H1 (cell line): ENCODE measurements at regions not wholly inside any gene's neighbourhood (a gene's known extent, or its start where the extent isn't known, plus 50 kb on each side); places are given as distances from the start of the nearest gene placed in this dataset.

Source experiments
- CTCF ChIA-PET: fragments of 300-600 bp; sonication (Branson Sonifier 250); formaldehyde crosslinking; loops from one replicate; lab custom pipeline; 2021; ENCODE audit not compliant: partially characterized antibody; lab: Charles Lee
- POLR2A ChIA-PET: fragments of 300-600 bp; sonication (Branson Sonifier 250); formaldehyde crosslinking; loops from one replicate; lab custom pipeline; 2021; ENCODE audit warnings: inconsistent platforms; ENCODE audit not compliant: partially characterized antibody; lab: Charles Lee
- DNase-seq, 2 experiments: peaks; one replicate each; pipeline versions ENCODE4 v3.0.0 to v3.0.0-alpha.2; 2010 to 2022; ENCODE audit warnings: low spot score in 2 of 2, low read depth in 1 of 2, mixed read lengths in 1 of 2
- FAIRE-seq: peaks from 2 replicates; lab custom pipeline; 2011; peaks lifted over from hg19 to GRCh38; lab: Jason Lieb, UNC
- H2AFZ ChIP-seq: 2 replicates; pipeline ENCODE4 v1.8.1; 2012; ENCODE audit warnings: low read length, inconsistent platforms
- H2AK5ac ChIP-seq: 2 replicates; pipeline ENCODE4 v1.6.1; 2013; ENCODE audit warnings: low read depth, low read length
- H2BK120ac ChIP-seq: replicated peaks from 2 replicates; pipeline ENCODE3; 2013; ENCODE audit warnings: low read depth, low read length, inconsistent platforms
- H2BK12ac ChIP-seq: 2 replicates; pipeline ENCODE4 v1.6.1; 2013; ENCODE audit warnings: low read depth, low read length
- H2BK15ac ChIP-seq: 2 replicates; pipeline ENCODE4 v1.6.1; 2013; ENCODE audit warnings: low read length
- H2BK20ac ChIP-seq: 2 replicates; pipeline ENCODE4 v1.6.1; 2013; ENCODE audit warnings: low read length
- H2BK5ac ChIP-seq: 2 replicates; pipeline ENCODE4 v1.6.1; 2013; ENCODE audit warnings: low read depth, low read length
- H3K14ac ChIP-seq: 2 replicates; pipeline ENCODE4 v1.6.1; 2013; ENCODE audit warnings: inconsistent platforms; ENCODE audit not compliant: insufficient read length
- H3K18ac ChIP-seq: 2 replicates; pipeline ENCODE4 v1.6.1; 2013; ENCODE audit warnings: low read length; ENCODE audit errors: extremely low read depth
- H3K23ac ChIP-seq: 2 replicates; pipeline ENCODE4 v1.6.1; 2013; ENCODE audit warnings: inconsistent platforms; ENCODE audit not compliant: insufficient read length
- H3K23me2 ChIP-seq: 2 replicates; pipeline ENCODE4 v1.6.1; 2013; ENCODE audit warnings: low read depth, low read length
- H3K27ac ChIP-seq: 2 replicates; pipeline ENCODE4 v1.6.1; 2011; ENCODE audit warnings: low read depth, low read length, inconsistent platforms
- H3K27me3 ChIP-seq, 4 experiments: replicated peaks in 1 of 4; 1 replicate in 1 of 4; 2 replicates in 3 of 4; pipeline versions ENCODE4 v1.6.1 to v1.8.1; 2011 to 2013; ENCODE audit warnings: low read length in 3 of 4, mild to moderate bottlenecking in 3 of 4, inconsistent platforms in 2 of 4, mixed read lengths in 2 of 4, moderate library complexity in 1 of 4; ENCODE audit not compliant: control insufficient read depth in 3 of 4, insufficient read depth in 3 of 4; ENCODE audit errors: extremely low read depth in 1 of 4
- H3K36me3 ChIP-seq, 4 experiments: 2 replicates each; pipeline versions ENCODE4 v1.6.1 to v1.8.1; 2011 to 2013; ENCODE audit warnings: mild to moderate bottlenecking in 4 of 4, low read length in 3 of 4, moderate library complexity in 2 of 4, control low read depth in 1 of 4, inconsistent platforms in 1 of 4; ENCODE audit not compliant: insufficient read depth in 4 of 4, control insufficient read depth in 2 of 4
- H3K4ac ChIP-seq: replicated peaks from 2 replicates; pipeline ENCODE3; 2013; ENCODE audit warnings: low read length, low read depth, mixed read lengths, inconsistent platforms; ENCODE audit not compliant: insufficient read length
- H3K4me1 ChIP-seq, 4 experiments: replicated peaks in 1 of 4; 1 replicate in 1 of 4; 2 replicates in 3 of 4; pipeline versions ENCODE4 v1.6.1 to v1.8.1; 2011 to 2013; ENCODE audit warnings: low read length in 3 of 4, inconsistent platforms in 2 of 4, mixed read lengths in 1 of 4; ENCODE audit not compliant: insufficient read depth in 4 of 4, control insufficient read depth in 3 of 4
- H3K4me2 ChIP-seq, 2 experiments: 2 replicates each; pipeline versions ENCODE4 v1.6.1 to v1.8.1; 2011 to 2013; ENCODE audit warnings: low read depth in 2 of 2, low read length in 2 of 2, control low read depth in 1 of 2, inconsistent platforms in 1 of 2, mild to moderate bottlenecking in 1 of 2; ENCODE audit not compliant: insufficient read depth in 1 of 2
- H3K4me3 ChIP-seq, 4 experiments: fragments of 200-600, 300-600 bp in 1 of 4; sonication (generic), shearing (Covaris generic), sonication (Bioruptor Twin) in 1 of 4; 2 replicates each; pipeline versions ENCODE4 v1.5.1 to v1.8.1; 2011 to 2016; ENCODE audit warnings: low read length in 4 of 4, low read depth in 3 of 4, control low read depth in 2 of 4, inconsistent platforms in 2 of 4, mild to moderate bottlenecking in 2 of 4, mixed read lengths in 1 of 4, moderate library complexity in 1 of 4; ENCODE audit not compliant: insufficient read depth in 2 of 4; ENCODE audit errors: extremely low read depth in 1 of 4
- H3K56ac ChIP-seq: replicated peaks from 2 replicates; pipeline ENCODE3; 2013; ENCODE audit warnings: low read depth, mild to moderate bottlenecking, mixed read lengths, low read length, inconsistent platforms; ENCODE audit not compliant: insufficient read length
- H3K79me1 ChIP-seq: 2 replicates; pipeline ENCODE4 v1.6.1; 2013; ENCODE audit warnings: low read depth, low read length, control low read depth
- H3K79me2 ChIP-seq, 2 experiments: 2 replicates each; pipeline versions ENCODE4 v1.6.1 to v1.8.1; 2012 to 2013; ENCODE audit warnings: low read length in 2 of 2, mild to moderate bottlenecking in 2 of 2, inconsistent platforms in 1 of 2; ENCODE audit not compliant: insufficient read depth in 2 of 2, control insufficient read depth in 1 of 2
- H3K9ac ChIP-seq, 4 experiments: replicated peaks in 1 of 4; 1 replicate in 1 of 4; 2 replicates in 3 of 4; pipeline versions ENCODE4 v1.6.1 to v1.8.1; 2011 to 2013; ENCODE audit warnings: low read depth in 3 of 4, low read length in 3 of 4, control low read depth in 2 of 4, mild to moderate bottlenecking in 2 of 4, moderate library complexity in 2 of 4, inconsistent platforms in 1 of 4; ENCODE audit errors: extremely low read depth in 1 of 4
- H3K9me3 ChIP-seq, 2 experiments: 2 replicates each; pipeline versions ENCODE4 v1.6.1 to v1.8.1; 2012 to 2013; ENCODE audit warnings: mild to moderate bottlenecking in 2 of 2, moderate library complexity in 2 of 2, control low read depth in 1 of 2, inconsistent platforms in 1 of 2, low read depth in 1 of 2, low read length in 1 of 2, mixed read lengths in 1 of 2; ENCODE audit not compliant: insufficient read depth in 2 of 2
- H4K20me1 ChIP-seq, 2 experiments: replicated peaks in 1 of 2; 2 replicates each; pipeline versions ENCODE3 to v1.8.1; 2011 to 2013; ENCODE audit warnings: inconsistent platforms in 2 of 2, low read length in 2 of 2, mild to moderate bottlenecking in 1 of 2; ENCODE audit not compliant: insufficient read depth in 2 of 2, control insufficient read depth in 1 of 2
- H4K5ac ChIP-seq: 2 replicates; pipeline ENCODE4 v1.6.1; 2013; ENCODE audit warnings: low read length, low read depth, mixed read lengths, inconsistent platforms; ENCODE audit not compliant: insufficient read length
- H4K8ac ChIP-seq: 2 replicates; pipeline ENCODE4 v1.8.0; 2013; ENCODE audit warnings: mild to moderate bottlenecking, moderate library complexity, low read length, inconsistent platforms; ENCODE audit not compliant: insufficient read depth; ENCODE audit errors: extremely low read depth
- H4K91ac ChIP-seq: replicated peaks from 2 replicates; pipeline ENCODE3; 2013; ENCODE audit warnings: low read length, mixed read lengths, inconsistent platforms; ENCODE audit not compliant: insufficient read length
- BACH1 ChIP-seq: IDR thresholded peaks from 2 replicates; pipeline ENCODE4 v1.6.1; 2012; ENCODE audit warnings: low read length, improper control_type of control experiment
- BRCA1 ChIP-seq: IDR thresholded peaks from 2 replicates; pipeline ENCODE4 v1.6.1; 2012; ENCODE audit warnings: low read depth, low read length, improper control_type of control experiment
- CTBP2 ChIP-seq: IDR thresholded peaks from 2 replicates; pipeline ENCODE4 v1.7.0; 2011; ENCODE audit warnings: borderline replicate concordance, mild to moderate bottlenecking, moderate library complexity, mixed read lengths, low read length; ENCODE audit not compliant: insufficient read depth, insufficient read length
- EZH2 ChIP-seq: fragments of 200-600 bp; sonication (generic); IDR thresholded peaks from 2 replicates; pipeline ENCODE4 v1.7.1; 2012; ENCODE audit warnings: low read depth, mild to moderate bottlenecking, moderate library complexity, low read length, inconsistent platforms; ENCODE audit not compliant: severe bottlenecking
- JUND ChIP-seq: IDR thresholded peaks from 2 replicates; pipeline ENCODE4 v1.6.1; 2011; ENCODE audit warnings: mild to moderate bottlenecking, improper control_type of control experiment, low read length
- NANOG ChIP-seq: IDR thresholded peaks from 2 replicates; pipeline ENCODE4 v1.6.1; 2011; ENCODE audit warnings: low read length, low read depth, mild to moderate bottlenecking, inconsistent platforms; ENCODE audit not compliant: insufficient read depth, poor library complexity, severe bottlenecking
- NRF1 ChIP-seq: IDR thresholded peaks from 2 replicates; pipeline ENCODE4 v1.6.1; 2011; ENCODE audit warnings: mild to moderate bottlenecking, low read depth, low read length, improper control_type of control experiment
- RXRA ChIP-seq: IDR thresholded peaks from 2 replicates; pipeline ENCODE4 v1.6.1; 2011; ENCODE audit warnings: low read depth, mild to moderate bottlenecking, low read length, moderate library complexity; ENCODE audit not compliant: insufficient read depth
- SIN3A ChIP-seq, 2 experiments: IDR thresholded peaks in 1 of 2; conservative IDR thresholded peaks in 1 of 2; 2 replicates each; pipeline ENCODE4 v1.6.1; 2011 to 2012; ENCODE audit warnings: low read length in 2 of 2, improper control_type of control experiment in 1 of 2, low read depth in 1 of 2, mild to moderate bottlenecking in 1 of 2
- SP1 ChIP-seq: IDR thresholded peaks from 2 replicates; pipeline ENCODE4 v1.6.1; 2011; ENCODE audit warnings: low read depth, low read length
- SP4 ChIP-seq: IDR thresholded peaks from 2 replicates; pipeline ENCODE4 v1.6.1; 2012; ENCODE audit warnings: low read length, inconsistent platforms
- SUZ12 ChIP-seq: fragments of 200-600 bp; sonication (generic); IDR thresholded peaks from 2 replicates; pipeline ENCODE4 v1.6.1; 2012; ENCODE audit warnings: mild to moderate bottlenecking, inconsistent platforms, low read length, moderate library complexity, mixed read lengths
- TAF1 ChIP-seq: IDR thresholded peaks from 2 replicates; pipeline ENCODE4 v1.6.1; 2011; ENCODE audit warnings: mild to moderate bottlenecking, low read depth, low read length
- WGBS, 2 experiments: shearing (Covaris generic) in 1 of 2; methylation state at CpG; one replicate each; pipeline versions ENCODE4 v1.1.6 to v1.1.7; 2013 to 2015; ENCODE audit warnings: low lambda C conversion rate in 2 of 2, mixed read lengths in 2 of 2, inconsistent platforms in 1 of 2, low coverage in 1 of 2, missing lambda C conversion rate in 1 of 2; ENCODE audit not compliant: insufficient replicate concordance in 2 of 2, insufficient coverage in 1 of 2, insufficient read length in 1 of 2; ENCODE audit errors: extremely low coverage in 1 of 2, missing lambda C conversion rate in 1 of 2; 5-methylcytosine and 5-hydroxymethylcytosine counted together
- TF ChIP-seq, protein P1 (sequence below): IDR thresholded peaks from 2 replicates; pipeline ENCODE4 v1.6.1; 2012; ENCODE audit warnings: inconsistent platforms

- Histone ChIP-seq H3K27me3 (no peaks in the 10 kb centered on the region), H3K18ac (no peak overlapping the region), H3K4me2 (no peak overlapping the region), H2BK15ac (no peak overlapping the region), H4K91ac (no peak overlapping the region), H4K8ac (no peak overlapping the region), H3K9me3 (peaks cover 8 to 9% of the 10 kb centered on the region in 2 experiments; a peak in 2 of 4 replicates), H3K4me1 (no peaks in the 10 kb centered on the region), H3K14ac (no peak overlapping the region), H3K27ac (no peak overlapping the region), H2AK5ac (no peak overlapping the region), H2BK5ac (no peak overlapping the region), H3K4ac (no peak overlapping the region), H2BK12ac (no peak overlapping the region), H3K9ac (no peak overlapping the region), H2BK20ac (no peak overlapping the region), H3K23ac (no peak overlapping the region), H3K79me1 (no peaks in the 10 kb centered on the region), H3K56ac (no peak overlapping the region), H4K5ac (no peak overlapping the region), H2AFZ (no peak overlapping the region), H3K36me3 (no peaks in the 10 kb centered on the region; a peak in 1 of 8 replicates), H4K20me1 (no peaks in the 10 kb centered on the region), H3K4me3 (no peak overlapping the region), H3K23me2 (no peaks in the 10 kb centered on the region), H2BK120ac (no peak overlapping the region), H3K79me2 (no peaks in the 10 kb centered on the region)
- DNase-seq (no peak), FAIRE-seq (no peak)
- TF ChIP-seq EZH2 (no peak), SIN3A (conservative IDR thresholded peaks at IDR 0.05 in 1 of 2, IDR thresholded peaks at IDR 0.05 in 1 of 2; ENCODE audit: low read depth in 1 of 2, low read length in 2 of 2) (no peak), SP4 (no peak), SUZ12 (no peak), NANOG (no peak), SP1 (no peak), CTBP2 (no peak), BACH1 (no peak), TAF1 (no peak), NRF1 (no peak), BRCA1 (no peak), RXRA (no peak), JUND (no peak)
- TF ChIP-seq, protein P1, sequence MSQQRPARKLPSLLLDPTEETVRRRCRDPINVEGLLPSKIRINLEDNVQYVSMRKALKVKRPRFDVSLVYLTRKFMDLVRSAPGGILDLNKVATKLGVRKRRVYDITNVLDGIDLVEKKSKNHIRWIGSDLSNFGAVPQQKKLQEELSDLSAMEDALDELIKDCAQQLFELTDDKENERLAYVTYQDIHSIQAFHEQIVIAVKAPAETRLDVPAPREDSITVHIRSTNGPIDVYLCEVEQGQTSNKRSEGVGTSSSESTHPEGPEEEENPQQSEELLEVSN = no peak
- ChIA-PET POLR2A (no interaction called here), CTCF (interaction anchor here (1.2 to 1.5 kb wide), 2 partner anchors 37 to 44 kb away, joined by 3 to 4 read pairs; no protein-coding TSS in a partner anchor)
- 92% methylated on average over 6 of the region's 6 CpGs; no CpG with 5 or more reads in 1 of the 2 experiments for WGBS, 2 experiments
These were observed 109.6 kb upstream of the MOCS2 start for GRCh38 chr5:53219174-53219573.
